Pancreas (tissue), 10 donors: ENCODE measurements at regions not wholly inside any gene's neighbourhood (a gene's known extent, or its start where the extent isn't known, plus 50 kb on each side); places are given as distances from the start of the nearest gene placed in this dataset.
"Not testable (repeated sequence)": the region's sequence is repeated elsewhere in the genome, so short reads cannot be mapped to it uniquely, and the experiment has no call there.

ENCODE experiments used
- ATAC-seq, 4 donors: fragments of 200-7000 bp; cut with Tn5 transposase; one replicate each; pipeline versions ENCODE4 v1.8.0 to v1.9.1; 2020; ENCODE audit warnings: mild to moderate bottlenecking in 4 of 4, moderate library complexity in 4 of 4
- DNase-seq, 6 donors: peaks; one replicate each; pipeline ENCODE4 v3.0.0-alpha.2; 2020
- FAIRE-seq: peaks from 2 replicates; lab custom pipeline; 2012; peaks lifted over from hg19 to GRCh38; lab: Jason Lieb, UNC
- H3K27ac ChIP-seq, 4 donors: fragments of 200-600 bp; sonication (generic); 1 replicate in 3 of 4; 2 replicates in 1 of 4; pipeline versions ENCODE4 v1.5.0 to v1.8.0; 2020
- H3K27me3 ChIP-seq, 4 donors: fragments of 200-600 bp; one replicate each; pipeline ENCODE4 v1.8.0; 2021
- H3K36me3 ChIP-seq, 3 donors: fragments of 200-600 bp; sonication (generic) in 1 of 3; one replicate each; pipeline versions ENCODE4 v1.5.0 to v1.8.0; 2020 to 2021
- H3K4me1 ChIP-seq, 3 donors: fragments of 200-600 bp; one replicate each; pipeline ENCODE4 v1.8.0; 2021
- H3K4me3 ChIP-seq, 4 donors: fragments of 200-600 bp; sonication (generic) in 2 of 4; one replicate each; pipeline versions ENCODE4 v1.5.0 to v1.8.0; 2020 to 2021
- H3K9me3 ChIP-seq, 4 donors: fragments of 200-600 bp; one replicate each; pipeline ENCODE4 v1.8.0; 2021
- CTCF ChIP-seq, 4 donors: fragments of 200-600 bp; sonication (generic) in 3 of 4; IDR thresholded peaks; one replicate each; pipeline versions ENCODE4 v1.5.0 to v1.8.0; 2021; ENCODE audit warnings: antibody characterized with exemption in 4 of 4
- WGBS, 2 donors: extraction: QIAGEN DNeasy Blood & Tissue Kit; methylation state at CpG; one replicate each; pipeline ENCODE4 v1.1.7; 2013; 5-methylcytosine and 5-hydroxymethylcytosine counted together
- intact Hi-C, 3 donors: fragments of 100-400 bp; cut with DNase I; formaldehyde crosslinking; loops; one replicate each; pipeline versions ENCODE4 v1.11.1 to v1.14.2; 2022
- donor health status: healthy with polysubstance abuse.
- donor health status: DM: no; HTN: no; CAD: no; lungs with moderate emphysema.
- donor health status: DM: no; HTN: no; CAD: no.
- donor health status: control.
- donor health status: control.
- donor health status: Bipolar disorder and iron deficiency.
- donor health status: DM: yes; HTN: yes; CAD: no.
- donor health status: DM: no; HTN: no; CAD: no.
- donor health status: DM: no; HTN: no; CAD: no.
- donor health status: DM: yes; HTN: yes; CAD: no.

DNA sequence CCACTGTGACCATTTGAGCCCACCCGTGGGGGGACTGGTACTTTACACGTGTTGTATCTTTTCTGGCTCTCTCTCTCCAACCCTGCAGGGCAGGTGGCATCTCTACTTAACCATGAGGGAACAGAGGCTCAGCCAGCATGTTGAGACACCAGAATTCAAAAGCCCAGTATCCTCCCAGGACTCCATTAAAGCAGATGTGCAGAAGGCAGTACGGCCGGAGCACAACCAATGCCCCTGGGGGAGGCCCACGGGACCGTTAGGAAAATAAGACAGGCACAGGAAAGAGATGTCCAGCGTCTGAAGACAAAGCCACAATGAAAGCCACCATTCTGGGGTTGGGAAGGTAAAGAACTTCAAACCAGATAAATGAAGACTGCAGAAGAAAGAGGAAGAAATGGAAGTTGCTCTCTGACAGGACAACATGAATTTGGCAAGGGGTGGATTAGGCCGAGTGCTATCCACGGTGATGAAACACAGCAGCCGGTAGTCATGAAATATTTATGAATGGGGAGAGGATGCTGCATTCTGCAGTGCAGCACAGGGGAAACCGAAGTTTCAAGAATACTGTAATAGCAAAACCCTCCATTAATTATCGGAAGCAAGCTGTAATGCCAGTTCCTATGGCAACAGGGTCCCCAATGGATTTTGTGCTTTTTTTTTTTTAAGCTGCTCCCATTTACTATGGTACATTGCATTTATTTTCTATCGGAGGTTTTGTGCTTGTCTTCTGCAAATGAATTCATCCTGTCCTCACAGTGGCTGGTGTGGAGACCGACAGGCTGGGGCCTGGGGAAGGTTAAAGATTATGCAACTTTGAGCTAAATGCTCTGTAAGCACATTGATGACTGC is 179.4 kb downstream of the NRN1 start:
- no peaks in the 10 kb centered on the region for H3K36me3 ChIP-seq
- H3K9me3 ChIP-seq: no peaks in the 10 kb centered on the region
- no peaks in the 10 kb centered on the region for H3K4me1 ChIP-seq
- H3K4me3 ChIP-seq: no peak overlapping the region
- ATAC-seq: no peak
- WGBS, 2 donors: 62 to 68% methylated on average over 14 of the region's 14 CpGs
- FAIRE-seq: no peak
- intact Hi-C loops: no loop called here
- no peaks in the 10 kb centered on the region for H3K27me3 ChIP-seq
- TF ChIP-seq CTCF (IDR thresholded peaks at IDR 0.05): no peak
- no peak for DNase-seq
- H3K27ac ChIP-seq: no peak overlapping the region

GRCh38 chr6:5824382-5824983 is 182.2 kb downstream of the NRN1 start:
- H3K27ac ChIP-seq, H3K36me3 ChIP-seq, intact Hi-C loops, H3K4me1 ChIP-seq, DNase-seq, H3K9me3 ChIP-seq, ATAC-seq, H3K27me3 ChIP-seq, FAIRE-seq, H3K4me3 ChIP-seq: not testable (repeated sequence)
- WGBS, 2 donors: 81 to 90% methylated on average over 8 of the region's 8 CpGs
